ENCODE measurements at regions not wholly inside any gene's neighbourhood (a gene's known extent, or its start where the extent isn't known, plus 50 kb on each side); places are given as distances from the start of the nearest gene placed in this dataset.

GRCh38 chr2:183244300-183244844, 120.1 kb downstream of the NUP35 start:
- DNase-seq (ENCODE audit: extremely low read depth in 1 of 4, low spot score in 3 of 4) (no peak), ATAC-seq (no peak), FAIRE-seq (no peak)
- no TSS peak for BruUV-seq (replicated peaks)
- Histone ChIP-seq H3K4me3 (no peak overlapping the region), H3K4me2 (ENCODE audit: insufficient read depth, low read length) (no peak overlapping the region), H3K36me3 (ENCODE audit: control insufficient read depth, insufficient read depth, low read length) (no peaks in the 10 kb centered on the region), H3K9ac (ENCODE audit: insufficient read depth in 1 of 2, low read depth in 2 of 2, low read length in 2 of 2) (no peak overlapping the region), H3K27ac (ENCODE audit: extremely low read depth, low read depth, low read length) (no peak overlapping the region), H3K9me1 (ENCODE audit: control insufficient read depth, insufficient read depth, low read length) (no peaks in the 10 kb centered on the region), H3K79me2 (ENCODE audit: control insufficient read depth, insufficient read depth, low read length) (no peaks in the 10 kb centered on the region), H4K20me1 (replicated peaks; ENCODE audit: control insufficient read depth, insufficient read depth, low read length) (no peaks in the 10 kb centered on the region), H2AFZ (ENCODE audit: low read depth, low read length) (no peak overlapping the region), H3K4me1 (replicated peaks in 1 of 2; ENCODE audit: control insufficient read depth in 2 of 2, insufficient read depth in 2 of 2, low read length in 2 of 2) (no peaks in the 10 kb centered on the region), H3K9me3 (replicated peaks; ENCODE audit: control insufficient read depth, insufficient read depth, low read depth, low read length) (no peaks in the 10 kb centered on the region), H3K27me3 (ENCODE audit: control insufficient read depth in 2 of 2, insufficient read depth in 2 of 2, low read length in 2 of 2) (no peaks in the 10 kb centered on the region)
- ChIA-PET CTCF (ENCODE audit: low intra/inter-chr PET ratio) (no interaction called here), POLR2A (interaction anchor here (0.5 to 0.7 kb wide), 2 partner anchors 83 to 633 kb away, joined by 3 to 4 read pairs; no protein-coding TSS in a partner anchor)
- intact Hi-C loops (cut with micrococcal nuclease) (no loop called here), in situ Hi-C loops (cut with MboI) (no loop called here)
- WGBS (ENCODE audit: insufficient coverage, low coverage, missing lambda C conversion rate): 25% methylated on average over 2 of the region's 2 CpGs
- TF ChIP-seq RFX1 (IDR thresholded peaks at IDR 0.05): no peak
- no peak for TF ChIP-seq ZFP30 (CRISPR knock-in tag; IDR thresholded peaks at IDR 0.05; ENCODE audit: borderline replicate concordance)
- no peak for TF ChIP-seq ZBTB5 (IDR thresholded peaks at IDR 0.05)
- TF ChIP-seq PHF8 (IDR thresholded peaks at IDR 0.05; ENCODE audit: borderline replicate concordance, low read length): no peak
- TF ChIP-seq, protein P1, sequence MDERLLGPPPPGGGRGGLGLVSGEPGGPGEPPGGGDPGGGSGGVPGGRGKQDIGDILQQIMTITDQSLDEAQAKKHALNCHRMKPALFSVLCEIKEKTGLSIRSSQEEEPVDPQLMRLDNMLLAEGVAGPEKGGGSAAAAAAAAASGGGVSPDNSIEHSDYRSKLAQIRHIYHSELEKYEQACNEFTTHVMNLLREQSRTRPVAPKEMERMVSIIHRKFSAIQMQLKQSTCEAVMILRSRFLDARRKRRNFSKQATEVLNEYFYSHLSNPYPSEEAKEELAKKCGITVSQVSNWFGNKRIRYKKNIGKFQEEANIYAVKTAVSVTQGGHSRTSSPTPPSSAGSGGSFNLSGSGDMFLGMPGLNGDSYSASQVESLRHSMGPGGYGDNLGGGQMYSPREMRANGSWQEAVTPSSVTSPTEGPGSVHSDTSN (CRISPR knock-in tag; IDR thresholded peaks at IDR 0.05; ENCODE audit: low read depth): no peak
- TF ChIP-seq, protein P1 (tag; conservative IDR thresholded peaks at IDR 0.05; ENCODE audit: low read depth): no peak
- no peak for TF ChIP-seq MAZ (CRISPR knock-in tag; conservative IDR thresholded peaks at IDR 0.05 in 1 of 2, IDR thresholded peaks at IDR 0.05 in 1 of 2)
- TF ChIP-seq, protein P2, sequence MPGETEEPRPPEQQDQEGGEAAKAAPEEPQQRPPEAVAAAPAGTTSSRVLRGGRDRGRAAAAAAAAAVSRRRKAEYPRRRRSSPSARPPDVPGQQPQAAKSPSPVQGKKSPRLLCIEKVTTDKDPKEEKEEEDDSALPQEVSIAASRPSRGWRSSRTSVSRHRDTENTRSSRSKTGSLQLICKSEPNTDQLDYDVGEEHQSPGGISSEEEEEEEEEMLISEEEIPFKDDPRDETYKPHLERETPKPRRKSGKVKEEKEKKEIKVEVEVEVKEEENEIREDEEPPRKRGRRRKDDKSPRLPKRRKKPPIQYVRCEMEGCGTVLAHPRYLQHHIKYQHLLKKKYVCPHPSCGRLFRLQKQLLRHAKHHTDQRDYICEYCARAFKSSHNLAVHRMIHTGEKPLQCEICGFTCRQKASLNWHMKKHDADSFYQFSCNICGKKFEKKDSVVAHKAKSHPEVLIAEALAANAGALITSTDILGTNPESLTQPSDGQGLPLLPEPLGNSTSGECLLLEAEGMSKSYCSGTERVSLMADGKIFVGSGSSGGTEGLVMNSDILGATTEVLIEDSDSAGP (CRISPR knock-in tag; IDR thresholded peaks at IDR 0.05): no peak
- TF ChIP-seq KHSRP (IDR thresholded peaks at IDR 0.05): no peak
- TF ChIP-seq, protein P3, sequence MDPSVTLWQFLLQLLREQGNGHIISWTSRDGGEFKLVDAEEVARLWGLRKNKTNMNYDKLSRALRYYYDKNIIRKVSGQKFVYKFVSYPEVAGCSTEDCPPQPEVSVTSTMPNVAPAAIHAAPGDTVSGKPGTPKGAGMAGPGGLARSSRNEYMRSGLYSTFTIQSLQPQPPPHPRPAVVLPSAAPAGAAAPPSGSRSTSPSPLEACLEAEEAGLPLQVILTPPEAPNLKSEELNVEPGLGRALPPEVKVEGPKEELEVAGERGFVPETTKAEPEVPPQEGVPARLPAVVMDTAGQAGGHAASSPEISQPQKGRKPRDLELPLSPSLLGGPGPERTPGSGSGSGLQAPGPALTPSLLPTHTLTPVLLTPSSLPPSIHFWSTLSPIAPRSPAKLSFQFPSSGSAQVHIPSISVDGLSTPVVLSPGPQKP (CRISPR knock-in tag; IDR thresholded peaks at IDR 0.05): no peak
- TF ChIP-seq, protein P4, sequence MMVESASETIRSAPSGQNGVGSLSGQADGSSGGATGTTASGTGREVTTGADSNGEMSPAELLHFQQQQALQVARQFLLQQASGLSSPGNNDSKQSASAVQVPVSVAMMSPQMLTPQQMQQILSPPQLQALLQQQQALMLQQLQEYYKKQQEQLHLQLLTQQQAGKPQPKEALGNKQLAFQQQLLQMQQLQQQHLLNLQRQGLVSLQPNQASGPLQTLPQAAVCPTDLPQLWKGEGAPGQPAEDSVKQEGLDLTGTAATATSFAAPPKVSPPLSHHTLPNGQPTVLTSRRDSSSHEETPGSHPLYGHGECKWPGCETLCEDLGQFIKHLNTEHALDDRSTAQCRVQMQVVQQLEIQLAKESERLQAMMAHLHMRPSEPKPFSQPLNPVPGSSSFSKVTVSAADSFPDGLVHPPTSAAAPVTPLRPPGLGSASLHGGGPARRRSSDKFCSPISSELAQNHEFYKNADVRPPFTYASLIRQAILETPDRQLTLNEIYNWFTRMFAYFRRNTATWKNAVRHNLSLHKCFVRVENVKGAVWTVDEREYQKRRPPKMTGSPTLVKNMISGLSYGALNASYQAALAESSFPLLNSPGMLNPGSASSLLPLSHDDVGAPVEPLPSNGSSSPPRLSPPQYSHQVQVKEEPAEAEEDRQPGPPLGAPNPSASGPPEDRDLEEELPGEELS (CRISPR knock-in tag; IDR thresholded peaks at IDR 0.05; ENCODE audit: borderline replicate concordance): no peak
- no peak for TF ChIP-seq POLR2AphosphoS5 (IDR thresholded peaks at IDR 0.05; ENCODE audit: control insufficient read depth, insufficient read depth, low read depth, low read length)
- TF ChIP-seq MAFK (IDR thresholded peaks at IDR 0.05; ENCODE audit: low read length): no peak
